HepG2 (cell line): ENCODE measurements at regions not wholly inside any gene's neighbourhood (a gene's known extent, or its start where the extent isn't known, plus 50 kb on each side); places are given as distances from the start of the nearest gene placed in this dataset.

Experiments used
- ATAC-seq: fragments of 200-7000 bp; cut with Tn5 transposase; 3 replicates; pipeline ENCODE4 v1.9.1; 2020; ENCODE audit warnings: mild to moderate bottlenecking, moderate library complexity
- BruUV-seq: library from RNA; stranded (reverse); fragments of 400-500 nt; replicated peaks from 2 replicates; lab custom pipeline; 2021; lab: Mats Ljungman, UMichigan
- CTCF ChIA-PET: fragments of 300-600 bp; formaldehyde crosslinking; extraction: SDS; loops from one replicate; lab custom pipeline; 2021; ENCODE audit warnings: low total read pairs, inconsistent platforms, low intra/inter-chr PET ratio; lab: Yijun Ruan, JAX
- POLR2A ChIA-PET: fragments of 350-600 bp; sonication (Branson Sonifier 250); formaldehyde crosslinking; loops from one replicate; lab custom pipeline; 2020; ENCODE audit warnings: antibody characterized with exemption, inconsistent platforms; lab: Yijun Ruan, JAX
- DNase-seq: peaks from one replicate; pipeline ENCODE4 v3.0.0-alpha.2; 2015; ENCODE audit warnings: low spot score
- FAIRE-seq: peaks from 3 replicates; lab custom pipeline; 2011; peaks lifted over from hg19 to GRCh38; lab: Jason Lieb, UNC
- H2AFZ ChIP-seq: one replicate; pipeline ENCODE4 v1.6.1; 2011; ENCODE audit warnings: low read length, inconsistent platforms
- H3K27ac ChIP-seq: fragments of 300-600 bp; 3 replicates; pipeline ENCODE4 v1.8.0; 2011; ENCODE audit warnings: mixed run types, mild to moderate bottlenecking, mixed read lengths, low read length, inconsistent platforms; ENCODE audit not compliant: insufficient read depth; ENCODE audit errors: extremely low read length
- H3K27me3 ChIP-seq, 2 experiments: fragments of 200-600 bp in 1 of 2; 2 replicates in 1 of 2; 3 replicates in 1 of 2; pipeline versions ENCODE4 v1.6.0 to v1.8.0; 2011; ENCODE audit warnings: low read length in 2 of 2, mild to moderate bottlenecking in 2 of 2, moderate library complexity in 2 of 2, inconsistent platforms in 1 of 2; ENCODE audit not compliant: insufficient read depth in 2 of 2, control insufficient read depth in 1 of 2
- H3K36me3 ChIP-seq, 2 experiments: fragments of 200-600 bp in 1 of 2; replicated peaks in 1 of 2; 2 replicates in 1 of 2; 3 replicates in 1 of 2; pipeline versions ENCODE4 v1.5.1 to v1.8.0; 2011; ENCODE audit warnings: low read length in 2 of 2, inconsistent platforms in 1 of 2; ENCODE audit not compliant: insufficient read depth in 2 of 2, control insufficient read depth in 1 of 2
- H3K4me1 ChIP-seq: 2 replicates; pipeline ENCODE4 v1.5.1; 2012; ENCODE audit warnings: low read length, inconsistent platforms; ENCODE audit not compliant: insufficient read depth
- H3K4me2 ChIP-seq: 2 replicates; pipeline ENCODE4 v1.6.0; 2011; ENCODE audit warnings: low read depth, low read length, inconsistent platforms
- H3K4me3 ChIP-seq, 3 experiments: fragments of 200-600 bp in 1 of 3; sonication (generic), shearing (Covaris generic) in 1 of 3; replicated peaks in 1 of 3; 2 replicates each; pipeline ENCODE4 v1.5.1; 2011 to 2016; ENCODE audit warnings: low read length in 3 of 3, inconsistent platforms in 2 of 3, low read depth in 2 of 3, mild to moderate bottlenecking in 2 of 3, control low read depth in 1 of 3, mixed read lengths in 1 of 3; ENCODE audit not compliant: insufficient read depth in 1 of 3
- H3K79me2 ChIP-seq: one replicate; pipeline ENCODE4 v1.6.1; 2011; ENCODE audit warnings: low read length, inconsistent platforms; ENCODE audit not compliant: insufficient read depth
- H3K9ac ChIP-seq: 2 replicates; pipeline ENCODE4 v1.6.0; 2011; ENCODE audit warnings: mild to moderate bottlenecking, low read depth, low read length, inconsistent platforms; ENCODE audit not compliant: insufficient read depth
- H3K9me3 ChIP-seq: 2 replicates; pipeline ENCODE4 v1.5.1; 2012; ENCODE audit warnings: mild to moderate bottlenecking, low read length
- H4K20me1 ChIP-seq: 2 replicates; pipeline ENCODE4 v1.6.0; 2011; ENCODE audit warnings: inconsistent platforms, mild to moderate bottlenecking, low read length, moderate library complexity; ENCODE audit not compliant: insufficient read depth
- EEA1 ChIP-seq: sonication (generic); formaldehyde crosslinking; IDR thresholded peaks from 2 replicates; pipeline ENCODE4 v1.5.1; 2020; ENCODE audit warnings: mild to moderate bottlenecking, missing genetic modification reagents, borderline replicate concordance
- EHMT2 ChIP-seq: fragments of 200-600 bp; sonication (generic); IDR thresholded peaks from 2 replicates; pipeline ENCODE4 v1.7.0; 2017; ENCODE audit warnings: antibody characterized with exemption, low read depth, low read length, borderline replicate concordance
- KLF13 ChIP-seq: sonication (generic); formaldehyde crosslinking; IDR thresholded peaks from 2 replicates; pipeline ENCODE4 v1.4.0; 2020; ENCODE audit warnings: mild to moderate bottlenecking, missing genetic modification reagents
- ZC3H13 ChIP-seq: sonication (generic); formaldehyde crosslinking; IDR thresholded peaks from 2 replicates; pipeline ENCODE4 v1.8.1; 2023; ENCODE audit warnings: mild to moderate bottlenecking, missing genetic modification reagents, moderate library complexity
- ZNF746 ChIP-seq: sonication (generic); formaldehyde crosslinking; IDR thresholded peaks from 2 replicates; pipeline ENCODE4 v1.8.0; 2022; ENCODE audit warnings: mild to moderate bottlenecking, missing genetic modification reagents
- ZNF850 ChIP-seq: sonication (generic); formaldehyde crosslinking; conservative IDR thresholded peaks from 2 replicates; pipeline ENCODE4 v1.9.0; 2021; ENCODE audit warnings: mild to moderate bottlenecking, missing genetic modification reagents
- WGBS: methylation state at CpG from one replicate; pipeline ENCODE4 v1.1.6; 2017; ENCODE audit warnings: low lambda C conversion rate; 5-methylcytosine and 5-hydroxymethylcytosine counted together
- in situ Hi-C: cut with HindIII; loops from 2 replicates; pipeline ENCODE4 v1.10.0; 2017; ENCODE audit warnings: low pct_unique_long_range_greater_than_20kb; ENCODE audit not compliant: extremely low pct_ligation_motif_present
- intact Hi-C: fragments of 100-400 bp; cut with micrococcal nuclease; formaldehyde crosslinking; loops from one replicate; pipeline ENCODE4 v1.10.0; 2022; ENCODE audit not compliant: unreplicated experiment
- TF ChIP-seq, protein P1 (sequence below): sonication (generic); formaldehyde crosslinking; IDR thresholded peaks from 2 replicates; pipeline ENCODE4 v1.4.0; 2020; ENCODE audit warnings: missing genetic modification reagents, borderline replicate concordance

DNA sequence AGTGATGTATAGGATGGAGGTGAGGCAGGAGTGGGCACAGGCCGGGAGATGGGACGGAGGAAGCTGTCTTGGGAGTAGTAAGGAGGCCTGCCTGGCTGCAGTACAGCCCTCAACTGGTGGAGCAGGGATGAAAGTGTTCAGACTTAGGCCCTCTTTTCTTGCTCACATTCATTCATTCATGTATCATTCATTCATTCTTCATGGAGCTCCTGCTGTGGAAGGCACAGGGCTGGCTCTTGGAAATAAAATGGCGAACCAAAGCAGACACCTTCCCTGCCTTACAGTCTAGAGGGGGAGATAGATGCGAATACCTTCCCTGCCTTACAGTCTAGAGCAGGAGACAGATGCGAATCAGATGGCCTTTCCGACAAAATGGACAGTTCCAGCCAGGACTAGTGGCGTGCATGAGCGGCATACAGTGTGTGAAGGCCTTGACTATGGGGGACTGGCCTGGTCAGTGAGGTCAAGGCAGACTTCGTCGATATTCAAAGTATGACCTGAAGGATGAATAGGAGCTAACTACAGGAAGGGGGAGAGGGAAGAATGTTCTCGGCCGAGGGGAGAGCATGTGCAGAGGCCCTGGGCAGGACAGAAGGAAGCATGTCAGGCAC, 143.2 kb upstream of the TLE3 start:
- no peak overlapping the region for H3K4me2 ChIP-seq
- BruUV-seq = no TSS peak
- DNase-seq (no peak), ATAC-seq (no peak), FAIRE-seq (no peak)
- H3K4me3 ChIP-seq = no peak overlapping the region
- ChIA-PET CTCF (no interaction called here), POLR2A (no interaction called here)
- H3K4me1 ChIP-seq = peaks cover 4% of the 10 kb centered on the region; the same call in 1 of the 2 replicates
- TF ChIP-seq, protein P1, sequence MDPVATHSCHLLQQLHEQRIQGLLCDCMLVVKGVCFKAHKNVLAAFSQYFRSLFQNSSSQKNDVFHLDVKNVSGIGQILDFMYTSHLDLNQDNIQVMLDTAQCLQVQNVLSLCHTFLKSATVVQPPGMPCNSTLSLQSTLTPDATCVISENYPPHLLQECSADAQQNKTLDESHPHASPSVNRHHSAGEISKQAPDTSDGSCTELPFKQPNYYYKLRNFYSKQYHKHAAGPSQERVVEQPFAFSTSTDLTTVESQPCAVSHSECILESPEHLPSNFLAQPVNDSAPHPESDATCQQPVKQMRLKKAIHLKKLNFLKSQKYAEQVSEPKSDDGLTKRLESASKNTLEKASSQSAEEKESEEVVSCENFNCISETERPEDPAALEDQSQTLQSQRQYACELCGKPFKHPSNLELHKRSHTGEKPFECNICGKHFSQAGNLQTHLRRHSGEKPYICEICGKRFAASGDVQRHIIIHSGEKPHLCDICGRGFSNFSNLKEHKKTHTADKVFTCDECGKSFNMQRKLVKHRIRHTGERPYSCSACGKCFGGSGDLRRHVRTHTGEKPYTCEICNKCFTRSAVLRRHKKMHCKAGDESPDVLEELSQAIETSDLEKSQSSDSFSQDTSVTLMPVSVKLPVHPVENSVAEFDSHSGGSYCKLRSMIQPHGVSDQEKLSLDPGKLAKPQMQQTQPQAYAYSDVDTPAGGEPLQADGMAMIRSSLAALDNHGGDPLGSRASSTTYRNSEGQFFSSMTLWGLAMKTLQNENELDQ (CRISPR knock-in tag) = no peak
- TF ChIP-seq ZC3H13 (CRISPR knock-in tag) (no peak), EEA1 (CRISPR knock-in tag) (no peak), ZNF746 (CRISPR knock-in tag) (no peak), EHMT2 (no peak), KLF13 (CRISPR knock-in tag) (no peak), ZNF850 (no peak)
- no peak overlapping the region for H2AFZ ChIP-seq
- in situ Hi-C loops (no loop called here), intact Hi-C loops (no loop called here)
- peaks cover 3 to 18% of the 10 kb centered on the region in 2 experiments; a peak in 2 of 5 replicates for H3K27me3 ChIP-seq
- no peaks in the 10 kb centered on the region for H4K20me1 ChIP-seq
- H3K9me3 ChIP-seq = no peaks in the 10 kb centered on the region
- no peak overlapping the region for H3K27ac ChIP-seq
- no peak overlapping the region for H3K9ac ChIP-seq
- WGBS = 51% methylated on average over 12 of the region's 12 CpGs
- H3K36me3 ChIP-seq = no peaks in the 10 kb centered on the region
- H3K79me2 ChIP-seq = no peaks in the 10 kb centered on the region
